ENCODE measurements at regions not wholly inside any gene's neighbourhood (a gene's known extent, or its start where the extent isn't known, plus 50 kb on each side); places are given as distances from the start of the nearest gene placed in this dataset.

DNA sequence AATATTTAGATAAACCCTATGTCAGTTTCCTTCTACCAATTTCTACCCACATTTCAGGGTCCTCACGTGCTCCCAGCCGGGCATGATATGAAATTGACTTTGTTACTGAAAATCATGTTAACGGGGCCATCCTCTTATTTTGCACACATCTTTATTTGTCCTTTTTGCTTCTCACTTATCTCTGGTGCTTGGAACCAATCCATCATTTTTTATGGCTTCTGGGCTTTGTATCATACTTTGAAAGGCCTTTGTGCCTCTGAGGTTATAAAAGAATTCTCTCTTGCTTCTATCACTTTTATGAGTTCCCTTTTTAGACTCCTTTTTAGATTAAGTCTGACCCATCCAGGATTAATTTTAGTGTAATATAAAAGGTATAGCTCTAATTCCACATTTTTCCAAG, 81.7 kb upstream of the PRNP start:
- FAIRE-seq, result no peak
- Histone ChIP-seq H4K8ac (ENCODE audit: extremely low read depth, insufficient read depth, low read length) (no peak overlapping the region), H3K4me1 (replicated peaks in 1 of 4; ENCODE audit: control insufficient read depth in 3 of 4, insufficient read depth in 4 of 4, low read length in 3 of 4) (no peaks in the 10 kb centered on the region; a peak in 1 of 7 replicates), H4K20me1 (replicated peaks in 1 of 2; ENCODE audit: control insufficient read depth in 1 of 2, insufficient read depth in 2 of 2, low read length in 2 of 2) (no peaks in the 10 kb centered on the region), H3K18ac (ENCODE audit: extremely low read depth, low read length) (no peak overlapping the region), H3K36me3 (ENCODE audit: control insufficient read depth in 2 of 4, insufficient read depth in 4 of 4, low read length in 3 of 4) (no peaks in the 10 kb centered on the region), H3K79me1 (ENCODE audit: low read depth, low read length) (no peaks in the 10 kb centered on the region), H3K14ac (ENCODE audit: insufficient read length) (no peak overlapping the region), H3K79me2 (ENCODE audit: control insufficient read depth in 1 of 2, insufficient read depth in 2 of 2, low read length in 2 of 2) (no peaks in the 10 kb centered on the region), H2BK5ac (ENCODE audit: low read depth, low read length) (no peak overlapping the region), H2BK20ac (ENCODE audit: low read length) (no peak overlapping the region), H3K4me3 (ENCODE audit: extremely low read depth in 1 of 4, insufficient read depth in 2 of 4, low read depth in 3 of 4, low read length in 4 of 4) (no peak overlapping the region), H3K4ac (replicated peaks; ENCODE audit: insufficient read length, low read depth, low read length) (no peak overlapping the region), H3K23me2 (ENCODE audit: low read depth, low read length) (no peaks in the 10 kb centered on the region), H2BK15ac (ENCODE audit: low read length) (no peak overlapping the region), H3K23ac (ENCODE audit: insufficient read length) (no peak overlapping the region), H3K27me3 (replicated peaks in 1 of 4; ENCODE audit: control insufficient read depth in 3 of 4, extremely low read depth in 1 of 4, insufficient read depth in 3 of 4, low read length in 3 of 4) (no peaks in the 10 kb centered on the region), H4K5ac (ENCODE audit: insufficient read length, low read depth, low read length) (no peak overlapping the region), H2AFZ (ENCODE audit: low read length) (no peak overlapping the region), H3K56ac (replicated peaks; ENCODE audit: insufficient read length, low read depth, low read length) (no peak overlapping the region), H2BK120ac (replicated peaks; ENCODE audit: low read depth, low read length) (no peak overlapping the region), H3K9ac (replicated peaks in 1 of 4; ENCODE audit: extremely low read depth in 1 of 4, low read depth in 3 of 4, low read length in 3 of 4) (no peak overlapping the region), H3K9me3 (ENCODE audit: insufficient read depth in 2 of 2, low read depth in 1 of 2, low read length in 1 of 2) (no peaks in the 10 kb centered on the region), H2AK5ac (ENCODE audit: low read depth, low read length) (no peak overlapping the region), H2BK12ac (ENCODE audit: low read depth, low read length) (no peak overlapping the region), H3K27ac (ENCODE audit: low read depth, low read length) (no peak overlapping the region), H3K4me2 (ENCODE audit: insufficient read depth in 1 of 2, low read depth in 2 of 2, low read length in 2 of 2) (no peak overlapping the region), H4K91ac (replicated peaks; ENCODE audit: insufficient read length, low read length) (no peak overlapping the region)
- 95% methylated on average over 3 of the region's 3 CpGs; no CpG with 5 or more reads in 1 of the 2 experiments for WGBS, 2 experiments (ENCODE audit: extremely low coverage in 1 of 2, insufficient coverage in 1 of 2, insufficient read length in 1 of 2, insufficient replicate concordance in 2 of 2, low coverage in 1 of 2, low lambda C conversion rate in 2 of 2, missing lambda C conversion rate in 1 of 2)
- TF ChIP-seq RXRA (IDR thresholded peaks at IDR 0.05; ENCODE audit: insufficient read depth, low read depth, low read length) (no peak), TEAD4 (IDR thresholded peaks at IDR 0.05; ENCODE audit: low read depth, low read length) (no peak), NANOG (IDR thresholded peaks at IDR 0.05; ENCODE audit: insufficient read depth, low read depth, low read length, poor library complexity, severe bottlenecking) (no peak), SP2 (IDR thresholded peaks at IDR 0.05; ENCODE audit: low read length) (no peak), CTBP2 (IDR thresholded peaks at IDR 0.05; ENCODE audit: borderline replicate concordance, insufficient read depth, insufficient read length, low read length) (no peak), JUND (IDR thresholded peaks at IDR 0.05; ENCODE audit: low read length) (no peak)
- TF ChIP-seq, protein P1, sequence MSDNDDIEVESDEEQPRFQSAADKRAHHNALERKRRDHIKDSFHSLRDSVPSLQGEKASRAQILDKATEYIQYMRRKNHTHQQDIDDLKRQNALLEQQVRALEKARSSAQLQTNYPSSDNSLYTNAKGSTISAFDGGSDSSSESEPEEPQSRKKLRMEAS (IDR thresholded peaks at IDR 0.05), result no peak
- ChIA-PET CTCF (ENCODE audit: partially characterized antibody) (interaction anchor here (0.8 to 2.7 kb wide), 5 partner anchors 9 to 351 kb away, joined by 3 to 13 read pairs (median 4); no protein-coding TSS in a partner anchor), POLR2A (ENCODE audit: partially characterized antibody) (no interaction called here)
- no peak for DNase-seq (ENCODE audit: low read depth in 1 of 2, low spot score in 2 of 2)

Data from H1 (cell line).